Endothelial cell (in vitro differentiated cells): ENCODE measurements at regions not wholly inside any gene's neighbourhood (a gene's known extent, or its start where the extent isn't known, plus 50 kb on each side); places are given as distances from the start of the nearest gene placed in this dataset.

Experiments used
- DNase-seq: peaks from one replicate; pipeline ENCODE4 v3.0.0; 2021; ENCODE audit warnings: low spot score
- H3K27ac Mint-ChIP-seq: one replicate; pipeline ENCODE4 v1.8.0; 2021; ENCODE audit warnings: mixed read lengths, inconsistent platforms; ENCODE audit not compliant: unreplicated experiment
- H3K27me3 Mint-ChIP-seq: one replicate; pipeline ENCODE4 v1.8.0; 2021; ENCODE audit warnings: mild to moderate bottlenecking, moderate library complexity, mixed read lengths, inconsistent platforms; ENCODE audit not compliant: unreplicated experiment
- H3K36me3 Mint-ChIP-seq: one replicate; pipeline ENCODE4 v1.8.0; 2021; ENCODE audit warnings: mild to moderate bottlenecking, low read depth, mixed read lengths, inconsistent platforms; ENCODE audit not compliant: unreplicated experiment
- H3K4me1 Mint-ChIP-seq: one replicate; pipeline ENCODE4 v1.8.0; 2021; ENCODE audit warnings: mild to moderate bottlenecking, mixed read lengths, inconsistent platforms; ENCODE audit not compliant: unreplicated experiment
- H3K4me3 Mint-ChIP-seq: one replicate; pipeline ENCODE4 v1.8.0; 2021; ENCODE audit warnings: mild to moderate bottlenecking, mixed read lengths, inconsistent platforms; ENCODE audit not compliant: unreplicated experiment
- H3K9me3 Mint-ChIP-seq: one replicate; pipeline ENCODE4 v1.8.0; 2021; ENCODE audit warnings: mixed read lengths, inconsistent platforms; ENCODE audit not compliant: unreplicated experiment
- CTCF ChIP-seq: fragments of 200-600 bp; sonication (generic); IDR thresholded peaks from one replicate; pipeline ENCODE4 v1.5.0; 2021; ENCODE audit warnings: antibody characterized with exemption; ENCODE audit not compliant: unreplicated experiment

- H3K4me1 Mint-ChIP-seq: peaks cover 4% of the 10 kb centered on the region
- peaks cover 2% of the 10 kb centered on the region for H3K27me3 Mint-ChIP-seq
- no peak for TF ChIP-seq CTCF
- no peak for DNase-seq
- no peak overlapping the region for H3K27ac Mint-ChIP-seq
- no peak overlapping the region for H3K4me3 Mint-ChIP-seq
- no peaks in the 10 kb centered on the region for H3K36me3 Mint-ChIP-seq
- H3K9me3 Mint-ChIP-seq: no peaks in the 10 kb centered on the region
Observed at GRCh38 chr6:1035401-1035800, 276.5 kb upstream of the FOXQ1 start.

- no peak overlapping the region for H3K27ac Mint-ChIP-seq
- no peaks in the 10 kb centered on the region for H3K9me3 Mint-ChIP-seq
- no peak for TF ChIP-seq CTCF
- H3K36me3 Mint-ChIP-seq: no peaks in the 10 kb centered on the region
- no peak overlapping the region for H3K4me3 Mint-ChIP-seq
- no peaks in the 10 kb centered on the region for H3K4me1 Mint-ChIP-seq
- no peak for DNase-seq
- H3K27me3 Mint-ChIP-seq: peaks cover 2% of the 10 kb centered on the region
Observed at GRCh38 chr6:1031720-1032119, 280.2 kb upstream of the FOXQ1 start.

- Mint-ChIP-seq H3K4me1 (no peaks in the 10 kb centered on the region), H3K9me3 (no peaks in the 10 kb centered on the region), H3K4me3 (no peak overlapping the region), H3K36me3 (no peaks in the 10 kb centered on the region), H3K27me3 (no peaks in the 10 kb centered on the region), H3K27ac (no peak overlapping the region)
- no peak for TF ChIP-seq CTCF
- no peak for DNase-seq
Observed at GRCh38 chr6:1029141-1029540, 282.8 kb upstream of the FOXQ1 start.

- Mint-ChIP-seq H3K4me3 (no peak overlapping the region), H3K27ac (no peak overlapping the region), H3K4me1 (no peaks in the 10 kb centered on the region), H3K36me3 (no peaks in the 10 kb centered on the region), H3K27me3 (no peaks in the 10 kb centered on the region), H3K9me3 (no peaks in the 10 kb centered on the region)
- no peak for TF ChIP-seq CTCF
- DNase-seq: no peak
Observed at GRCh38 chr6:1028723-1029122, 283.2 kb upstream of the FOXQ1 start.

- DNase-seq: no peak
Observed at GRCh38 chr6:1027795-1028569, 283.9 kb upstream of the FOXQ1 start.

More at GRCh38 chr6:1027795-1028569, 283.9 kb upstream of the FOXQ1 start:
- Mint-ChIP-seq H3K36me3 (no peaks in the 10 kb centered on the region), H3K9me3 (no peaks in the 10 kb centered on the region), H3K4me3 (no peak overlapping the region), H3K4me1 (no peaks in the 10 kb centered on the region), H3K27ac (no peak overlapping the region), H3K27me3 (no peaks in the 10 kb centered on the region)
- TF ChIP-seq CTCF: no peak
